ENCODE measurements at regions not wholly inside any gene's neighbourhood (a gene's known extent, or its start where the extent isn't known, plus 50 kb on each side); places are given as distances from the start of the nearest gene placed in this dataset.

GRCh38 chr9:135029871-135030565 lies 57.5 kb upstream of the OLFM1 start:
- no peak for TF ChIP-seq CTCF (IDR thresholded peaks at IDR 0.05)
- no peak for TF ChIP-seq POLR2A (IDR thresholded peaks at IDR 0.05)

Data from testis (tissue), 2 donors.